ENCODE measurements at regions not wholly inside any gene's neighbourhood (a gene's known extent, or its start where the extent isn't known, plus 50 kb on each side); places are given as distances from the start of the nearest gene placed in this dataset.

- DNase-seq (no peak), ATAC-seq (no peak)
- H3K9me3 Mint-ChIP-seq = peaks cover 0 to 6% (median 0%) of the 10 kb centered on the region in 11 donors
- no peak overlapping the region for H3K4me3 ChIP-seq (ENCODE audit: low read length)
- no peaks in the 10 kb centered on the region for H3K27me3 ChIP-seq (ENCODE audit: control insufficient read depth in 2 of 2, insufficient read depth in 2 of 2, low read length in 2 of 2)
- no peaks in the 10 kb centered on the region for H3K4me1 ChIP-seq (ENCODE audit: control insufficient read depth in 2 of 2, insufficient read depth in 2 of 2, low read length in 2 of 2)
- peaks cover 0 to 19% (median 11%) of the 10 kb centered on the region in 5 donors for H3K27me3 Mint-ChIP-seq
- ChIA-PET CTCF (no interaction called here), POLR2A (no interaction called here)
- no peak overlapping the region for H3K27ac ChIP-seq (ENCODE audit: low read depth, low read length)
- H3K4me3 Mint-ChIP-seq = no peak overlapping the region
- H3K27ac Mint-ChIP-seq = no peak overlapping the region
- no peaks in the 10 kb centered on the region for H3K36me3 Mint-ChIP-seq
- H3K4me1 Mint-ChIP-seq = peaks cover 0 to 3% (median 0%) of the 10 kb centered on the region in 7 donors
- H3K36me3 ChIP-seq (ENCODE audit: control insufficient read depth in 2 of 3, insufficient read depth in 3 of 3, low read length in 3 of 3) = no peaks in the 10 kb centered on the region
- intact Hi-C loops (cut with micrococcal nuclease) = no loop called here
- no peaks in the 10 kb centered on the region for H3K9me3 ChIP-seq (ENCODE audit: control insufficient read depth in 2 of 3, low read length in 3 of 3)
Measured at GRCh38 chr10:33573606-33574005, 239.1 kb upstream of the NRP1 start.

- no peak overlapping the region for H3K27ac ChIP-seq (ENCODE audit: low read depth, low read length)
- H3K4me1 Mint-ChIP-seq = peaks cover 0 to 3% (median 0%) of the 10 kb centered on the region in 7 donors
- peaks cover 0 to 19% (median 11%) of the 10 kb centered on the region in 5 donors for H3K27me3 Mint-ChIP-seq
- H3K27me3 ChIP-seq (ENCODE audit: control insufficient read depth in 2 of 2, insufficient read depth in 2 of 2, low read length in 2 of 2) = no peaks in the 10 kb centered on the region
- no peaks in the 10 kb centered on the region for H3K9me3 ChIP-seq (ENCODE audit: control insufficient read depth in 2 of 3, low read length in 3 of 3)
- H3K4me3 Mint-ChIP-seq = no peak overlapping the region
- no peaks in the 10 kb centered on the region for H3K36me3 ChIP-seq (ENCODE audit: control insufficient read depth in 2 of 3, insufficient read depth in 3 of 3, low read length in 3 of 3)
- DNase-seq (no peak), ATAC-seq (no peak)
- no peak overlapping the region for H3K4me3 ChIP-seq (ENCODE audit: low read length)
- POLR2A ChIA-PET = no interaction called here
- no peak overlapping the region for H3K27ac Mint-ChIP-seq
- no peaks in the 10 kb centered on the region for H3K36me3 Mint-ChIP-seq
- CTCF ChIA-PET = no interaction called here
- intact Hi-C loops (cut with micrococcal nuclease) = no loop called here
- H3K4me1 ChIP-seq (ENCODE audit: control insufficient read depth in 2 of 2, insufficient read depth in 2 of 2, low read length in 2 of 2) = no peaks in the 10 kb centered on the region
- peaks cover 0 to 6% (median 0%) of the 10 kb centered on the region in 11 donors for H3K9me3 Mint-ChIP-seq
Measured at GRCh38 chr10:33571616-33572015, 237.1 kb upstream of the NRP1 start.

- CTCF ChIA-PET = no interaction called here
- intact Hi-C loops (cut with micrococcal nuclease) = no loop called here
- Histone ChIP-seq H3K4me1 (ENCODE audit: control insufficient read depth in 2 of 2, insufficient read depth in 2 of 2, low read length in 2 of 2) (no peaks in the 10 kb centered on the region), H3K4me3 (ENCODE audit: low read length) (no peak overlapping the region), H3K9me3 (ENCODE audit: control insufficient read depth in 2 of 3, low read length in 3 of 3) (no peaks in the 10 kb centered on the region), H3K36me3 (ENCODE audit: control insufficient read depth in 2 of 3, insufficient read depth in 3 of 3, low read length in 3 of 3) (no peaks in the 10 kb centered on the region), H3K27me3 (ENCODE audit: control insufficient read depth in 2 of 2, insufficient read depth in 2 of 2, low read length in 2 of 2) (no peaks in the 10 kb centered on the region), H3K27ac (ENCODE audit: low read depth, low read length) (no peak overlapping the region)
- H3K4me3 Mint-ChIP-seq = no peak overlapping the region
- H3K27ac Mint-ChIP-seq = no peak overlapping the region
- no peaks in the 10 kb centered on the region for H3K36me3 Mint-ChIP-seq
- H3K27me3 Mint-ChIP-seq = peaks cover 0 to 15% (median 11%) of the 10 kb centered on the region in 5 donors
- ATAC-seq (peak; percentile 73), DNase-seq (no peak)
- peaks cover 0 to 3% (median 0%) of the 10 kb centered on the region in 7 donors for H3K4me1 Mint-ChIP-seq
- POLR2A ChIA-PET = no interaction called here
- peaks cover 0 to 6% (median 0%) of the 10 kb centered on the region in 11 donors for H3K9me3 Mint-ChIP-seq
Measured at GRCh38 chr10:33570495-33570894, 236.0 kb upstream of the NRP1 start.

GRCh38 chr10:33569702-33570101, 235.2 kb upstream of the NRP1 start:
- peaks cover 0 to 6% (median 0%) of the 10 kb centered on the region in 11 donors for H3K9me3 Mint-ChIP-seq
- no peaks in the 10 kb centered on the region for H3K36me3 ChIP-seq (ENCODE audit: control insufficient read depth in 2 of 3, insufficient read depth in 3 of 3, low read length in 3 of 3)
- ATAC-seq = no peak
- no peaks in the 10 kb centered on the region for H3K4me1 ChIP-seq (ENCODE audit: control insufficient read depth in 2 of 2, insufficient read depth in 2 of 2, low read length in 2 of 2)
- POLR2A ChIA-PET = no interaction called here
- DNase-seq = no peak
- intact Hi-C loops (cut with micrococcal nuclease) = no loop called here
- no peak overlapping the region for H3K27ac Mint-ChIP-seq
- H3K4me3 Mint-ChIP-seq = no peak overlapping the region
- H3K27me3 ChIP-seq (ENCODE audit: control insufficient read depth in 2 of 2, insufficient read depth in 2 of 2, low read length in 2 of 2) = no peaks in the 10 kb centered on the region
- no peak overlapping the region for H3K27ac ChIP-seq (ENCODE audit: low read depth, low read length)
- CTCF ChIA-PET = no interaction called here
- H3K27me3 Mint-ChIP-seq = peaks cover 0 to 11% (median 7%) of the 10 kb centered on the region in 5 donors
- no peaks in the 10 kb centered on the region for H3K36me3 Mint-ChIP-seq
- no peaks in the 10 kb centered on the region for H3K9me3 ChIP-seq (ENCODE audit: control insufficient read depth in 2 of 3, low read length in 3 of 3)
- H3K4me3 ChIP-seq (ENCODE audit: low read length) = no peak overlapping the region
- peaks cover 0 to 3% (median 0%) of the 10 kb centered on the region in 7 donors for H3K4me1 Mint-ChIP-seq

GRCh38 chr10:33566426-33566825, 232.0 kb upstream of the NRP1 start:
- Histone ChIP-seq H3K9me3 (ENCODE audit: control insufficient read depth in 2 of 3, low read length in 3 of 3) (no peaks in the 10 kb centered on the region), H3K36me3 (ENCODE audit: control insufficient read depth in 2 of 3, insufficient read depth in 3 of 3, low read length in 3 of 3) (no peaks in the 10 kb centered on the region), H3K27ac (ENCODE audit: low read depth, low read length) (no peak overlapping the region), H3K4me3 (ENCODE audit: low read length) (no peak overlapping the region), H3K27me3 (ENCODE audit: control insufficient read depth in 2 of 2, insufficient read depth in 2 of 2, low read length in 2 of 2) (no peaks in the 10 kb centered on the region), H3K4me1 (ENCODE audit: control insufficient read depth in 2 of 2, insufficient read depth in 2 of 2, low read length in 2 of 2) (no peaks in the 10 kb centered on the region)
- DNase-seq = no peak
- Mint-ChIP-seq H3K4me3 (no peak overlapping the region), H3K36me3 (no peaks in the 10 kb centered on the region), H3K4me1 (peaks cover 0 to 2% (median 0%) of the 10 kb centered on the region in 7 donors), H3K27ac (no peak overlapping the region), H3K27me3 (peaks cover 0 to 22% (median 14%) of the 10 kb centered on the region in 5 donors), H3K9me3 (no peaks in the 10 kb centered on the region)
- ChIA-PET CTCF (no interaction called here), POLR2A (no interaction called here)
- ATAC-seq = no peak
- intact Hi-C loops (cut with micrococcal nuclease) = no loop called here

GRCh38 chr10:33566001-33566400, 231.5 kb upstream of the NRP1 start:
- CTCF ChIA-PET = no interaction called here
- Mint-ChIP-seq H3K4me1 (peaks cover 0 to 2% (median 0%) of the 10 kb centered on the region in 7 donors), H3K9me3 (peaks cover 0 to 2% (median 0%) of the 10 kb centered on the region in 11 donors), H3K27me3 (peaks cover 0 to 25% (median 18%) of the 10 kb centered on the region in 5 donors), H3K36me3 (no peaks in the 10 kb centered on the region), H3K27ac (no peak overlapping the region), H3K4me3 (no peak overlapping the region)
- H3K4me3 ChIP-seq (ENCODE audit: low read length) = no peak overlapping the region
- no peaks in the 10 kb centered on the region for H3K4me1 ChIP-seq (ENCODE audit: control insufficient read depth in 2 of 2, insufficient read depth in 2 of 2, low read length in 2 of 2)
- no peaks in the 10 kb centered on the region for H3K9me3 ChIP-seq (ENCODE audit: control insufficient read depth in 2 of 3, low read length in 3 of 3)
- H3K27me3 ChIP-seq (ENCODE audit: control insufficient read depth in 2 of 2, insufficient read depth in 2 of 2, low read length in 2 of 2) = no peaks in the 10 kb centered on the region
- no peak overlapping the region for H3K27ac ChIP-seq (ENCODE audit: low read depth, low read length)
- DNase-seq = no peak
- H3K36me3 ChIP-seq (ENCODE audit: control insufficient read depth in 2 of 3, insufficient read depth in 3 of 3, low read length in 3 of 3) = no peaks in the 10 kb centered on the region
- POLR2A ChIA-PET = no interaction called here
- no peak for ATAC-seq
- intact Hi-C loops (cut with micrococcal nuclease) = no loop called here

- DNase-seq = no peak
- intact Hi-C loops (cut with micrococcal nuclease) = no loop called here
- H3K9me3 ChIP-seq (ENCODE audit: control insufficient read depth in 2 of 3, low read length in 3 of 3) = no peaks in the 10 kb centered on the region
Measured at GRCh38 chr10:33565231-33565630, 230.8 kb upstream of the NRP1 start.

More at GRCh38 chr10:33565231-33565630, 230.8 kb upstream of the NRP1 start:
- Histone ChIP-seq H3K36me3 (ENCODE audit: control insufficient read depth in 2 of 3, insufficient read depth in 3 of 3, low read length in 3 of 3) (no peaks in the 10 kb centered on the region), H3K4me1 (ENCODE audit: control insufficient read depth in 2 of 2, insufficient read depth in 2 of 2, low read length in 2 of 2) (no peaks in the 10 kb centered on the region), H3K27ac (ENCODE audit: low read depth, low read length) (no peak overlapping the region), H3K4me3 (ENCODE audit: low read length) (no peak overlapping the region), H3K27me3 (ENCODE audit: control insufficient read depth in 2 of 2, insufficient read depth in 2 of 2, low read length in 2 of 2) (no peaks in the 10 kb centered on the region)
- Mint-ChIP-seq H3K27ac (no peak overlapping the region), H3K36me3 (no peaks in the 10 kb centered on the region), H3K4me1 (peaks cover 0 to 2% (median 0%) of the 10 kb centered on the region in 7 donors), H3K27me3 (peaks cover 0 to 25% (median 23%) of the 10 kb centered on the region in 5 donors), H3K4me3 (no peak overlapping the region), H3K9me3 (peaks cover 0 to 4% (median 0%) of the 10 kb centered on the region in 11 donors)
- POLR2A ChIA-PET = no interaction called here
- ATAC-seq = no peak
- CTCF ChIA-PET = no interaction called here

Data from naive thymus-derived CD4-positive, alpha-beta T cell (primary cell).